Mesenchymal stem cell (in vitro differentiated cells and primary cell): ENCODE measurements at regions not wholly inside any gene's neighbourhood (a gene's known extent, or its start where the extent isn't known, plus 50 kb on each side); places are given as distances from the start of the nearest gene placed in this dataset.

Experiments
- DNase-seq: peaks from one replicate; pipeline ENCODE4 v3.0.0-alpha.2; 2013
- H2AFZ ChIP-seq: one replicate; pipeline ENCODE4 v1.6.1; 2013; ENCODE audit warnings: low read depth, mild to moderate bottlenecking, control low read depth, inconsistent platforms, low read length, moderate library complexity
- H2AK5ac ChIP-seq: 2 replicates; pipeline ENCODE4 v1.6.1; 2013; ENCODE audit warnings: low read length, moderate library complexity, mild to moderate bottlenecking, inconsistent platforms; ENCODE audit not compliant: severe bottlenecking
- H2BK120ac ChIP-seq: one replicate; pipeline ENCODE4 v1.6.1; 2013; ENCODE audit warnings: low read depth, mild to moderate bottlenecking, inconsistent platforms, low read length, moderate library complexity
- H2BK12ac ChIP-seq, 2 experiments: one replicate each; pipeline ENCODE4 v1.6.1; 2013; ENCODE audit warnings: inconsistent platforms in 2 of 2, low read length in 2 of 2, mild to moderate bottlenecking in 2 of 2, moderate library complexity in 2 of 2, control low read depth in 1 of 2
- H2BK15ac ChIP-seq: one replicate; pipeline ENCODE4 v1.6.1; 2013; ENCODE audit warnings: mild to moderate bottlenecking, low read depth, inconsistent platforms; ENCODE audit not compliant: poor library complexity, severe bottlenecking
- H2BK5ac ChIP-seq: 2 replicates; pipeline ENCODE4 v1.6.1; 2013; ENCODE audit warnings: low read depth, mild to moderate bottlenecking, low read length, control low read depth, inconsistent platforms; ENCODE audit not compliant: poor library complexity, severe bottlenecking
- H3K14ac ChIP-seq, 2 experiments: one replicate each; pipeline ENCODE4 v1.6.1; 2013; ENCODE audit warnings: inconsistent platforms in 2 of 2, low read length in 2 of 2, control low read depth in 1 of 2, mild to moderate bottlenecking in 1 of 2, moderate library complexity in 1 of 2
- H3K18ac ChIP-seq, 2 experiments: one replicate each; pipeline ENCODE4 v1.6.1; 2013; ENCODE audit warnings: inconsistent platforms in 2 of 2, low read length in 2 of 2, control low read depth in 1 of 2, low read depth in 1 of 2, mild to moderate bottlenecking in 1 of 2
- H3K23ac ChIP-seq, 2 experiments: one replicate each; pipeline ENCODE4 v1.6.1; 2013; ENCODE audit warnings: inconsistent platforms in 2 of 2, low read length in 2 of 2, mild to moderate bottlenecking in 2 of 2, moderate library complexity in 2 of 2, control low read depth in 1 of 2
- H3K27ac ChIP-seq: 2 replicates; pipeline ENCODE4 v1.5.1; 2013; ENCODE audit warnings: mild to moderate bottlenecking, moderate library complexity, low read length, control low read depth, inconsistent platforms; ENCODE audit not compliant: poor library complexity, severe bottlenecking
- H3K27me3 ChIP-seq, 2 experiments: 2 replicates each; pipeline versions ENCODE4 v1.6.1 to v1.7.0; 2013; ENCODE audit warnings: low read length in 2 of 2, mild to moderate bottlenecking in 2 of 2, moderate library complexity in 2 of 2, control low read depth in 1 of 2, inconsistent platforms in 1 of 2; ENCODE audit not compliant: control insufficient read depth in 1 of 2, insufficient read depth in 1 of 2
- H3K36me3 ChIP-seq, 2 experiments: 2 replicates each; pipeline versions ENCODE4 v1.6.1 to v1.7.0; 2013; ENCODE audit warnings: low read length in 2 of 2, control low read depth in 1 of 2, inconsistent platforms in 1 of 2, low read depth in 1 of 2, mild to moderate bottlenecking in 1 of 2; ENCODE audit not compliant: insufficient read depth in 2 of 2, control insufficient read depth in 1 of 2
- H3K4ac ChIP-seq, 2 experiments: one replicate each; pipeline ENCODE4 v1.6.1; 2013; ENCODE audit warnings: inconsistent platforms in 2 of 2, low read length in 2 of 2, mild to moderate bottlenecking in 2 of 2, moderate library complexity in 2 of 2, control low read depth in 1 of 2, low read depth in 1 of 2
- H3K4me1 ChIP-seq: 2 replicates; pipeline ENCODE4 v1.6.1; 2013; ENCODE audit warnings: low read depth, low read length, control low read depth; ENCODE audit not compliant: control insufficient read depth, insufficient read depth
- H3K4me2 ChIP-seq: 2 replicates; pipeline ENCODE4 v1.6.1; 2013; ENCODE audit warnings: low read length, mild to moderate bottlenecking, inconsistent platforms; ENCODE audit not compliant: poor library complexity, severe bottlenecking
- H3K4me3 ChIP-seq, 2 experiments: 2 replicates each; pipeline versions ENCODE4 v1.5.1 to v1.7.0; 2013; ENCODE audit warnings: low read length in 2 of 2, mild to moderate bottlenecking in 2 of 2, control low read depth in 1 of 2, low read depth in 1 of 2; ENCODE audit not compliant: insufficient read depth in 1 of 2
- H3K79me1 ChIP-seq: replicated peaks from 2 replicates; pipeline ENCODE4 v1.6.1; 2013; ENCODE audit warnings: mild to moderate bottlenecking, control low read depth, low read length, inconsistent platforms; ENCODE audit not compliant: poor library complexity, severe bottlenecking
- H3K9ac ChIP-seq: 2 replicates; pipeline ENCODE4 v1.7.0; 2013; ENCODE audit warnings: mild to moderate bottlenecking, low read length, moderate library complexity
- H3K9me3 ChIP-seq: 2 replicates; pipeline ENCODE4 v1.7.0; 2013; ENCODE audit warnings: mild to moderate bottlenecking, low read length; ENCODE audit not compliant: control insufficient read depth
- H4K8ac ChIP-seq: one replicate; pipeline ENCODE4 v1.6.1; 2013; ENCODE audit warnings: inconsistent platforms, mild to moderate bottlenecking, low read length, moderate library complexity
- H4K91ac ChIP-seq: one replicate; pipeline ENCODE4 v1.6.1; 2013; ENCODE audit warnings: mild to moderate bottlenecking, low read length, inconsistent platforms
- WGBS: methylation state at CpG from one replicate; pipeline ENCODE4 v1.1.7; 2013; ENCODE audit warnings: mixed read lengths; 5-methylcytosine and 5-hydroxymethylcytosine counted together

- no peak overlapping the region for H3K4ac ChIP-seq
- H3K27me3 ChIP-seq = no peaks in the 10 kb centered on the region
- H2BK15ac ChIP-seq = no peak overlapping the region
- H2BK5ac ChIP-seq = no peak overlapping the region
- WGBS = no CpG with 5 or more reads among the region's 2 CpGs
- H3K4me2 ChIP-seq = no peak overlapping the region
- H4K91ac ChIP-seq = no peak overlapping the region
- no peak overlapping the region for H2BK12ac ChIP-seq
- no peak overlapping the region for H2BK120ac ChIP-seq
- DNase-seq = no peak
- no peaks in the 10 kb centered on the region for H3K79me1 ChIP-seq
- no peak overlapping the region for H3K14ac ChIP-seq
- H3K4me3 ChIP-seq = no peak overlapping the region
- no peak overlapping the region for H2AFZ ChIP-seq
- no peak overlapping the region for H2AK5ac ChIP-seq
- no peaks in the 10 kb centered on the region for H3K36me3 ChIP-seq
- no peak overlapping the region for H3K9ac ChIP-seq
- no peak overlapping the region for H3K27ac ChIP-seq
- no peaks in the 10 kb centered on the region for H3K9me3 ChIP-seq
- H3K4me1 ChIP-seq = no peaks in the 10 kb centered on the region
- no peak overlapping the region for H3K23ac ChIP-seq
- no peak overlapping the region for H4K8ac ChIP-seq
- no peak overlapping the region for H3K18ac ChIP-seq
Observed at GRCh38 chr21:16847211-16847610, 665.6 kb upstream of the CXADR start.

DNA sequence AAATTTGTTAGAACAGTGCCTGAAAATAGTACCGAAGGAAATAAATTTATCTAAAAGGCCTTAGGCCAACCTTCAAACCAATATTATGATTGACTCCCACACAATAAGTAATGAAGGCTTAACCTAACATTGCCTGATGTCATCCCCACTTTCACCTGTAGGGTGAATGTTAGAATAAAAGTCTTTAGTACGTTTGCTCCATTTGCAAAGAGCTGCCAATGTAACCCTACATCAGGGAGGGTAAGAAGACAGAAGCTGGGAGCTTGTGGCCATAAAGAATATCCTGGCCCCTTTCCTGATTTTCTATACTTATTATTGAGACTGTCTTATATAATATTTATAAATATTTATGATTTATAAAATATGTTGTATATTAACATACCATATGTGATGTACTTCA is 661.8 kb upstream of the CXADR start:
- no peak overlapping the region for H3K23ac ChIP-seq
- H3K9me3 ChIP-seq = peaks cover 11% of the 10 kb centered on the region
- H3K4ac ChIP-seq = no peak overlapping the region
- no peak overlapping the region for H3K4me3 ChIP-seq
- no peaks in the 10 kb centered on the region for H3K36me3 ChIP-seq
- no peak overlapping the region for H3K4me2 ChIP-seq
- DNase-seq = no peak
- H3K27ac ChIP-seq = no peak overlapping the region
- H4K91ac ChIP-seq = no peak overlapping the region
- H3K9ac ChIP-seq = no peak overlapping the region
- H2BK5ac ChIP-seq = no peak overlapping the region
- H3K18ac ChIP-seq = no peak overlapping the region
- no peak overlapping the region for H4K8ac ChIP-seq
- no peaks in the 10 kb centered on the region for H3K4me1 ChIP-seq
- no peak overlapping the region for H2BK12ac ChIP-seq
- no peak overlapping the region for H2AFZ ChIP-seq
- H2AK5ac ChIP-seq = no peak overlapping the region
- 67% methylated on average over 1 of the region's 2 CpGs for WGBS
- H2BK120ac ChIP-seq = no peak overlapping the region
- no peak overlapping the region for H2BK15ac ChIP-seq
- no peaks in the 10 kb centered on the region for H3K79me1 ChIP-seq
- no peaks in the 10 kb centered on the region for H3K27me3 ChIP-seq
- H3K14ac ChIP-seq = no peak overlapping the region

DNA sequence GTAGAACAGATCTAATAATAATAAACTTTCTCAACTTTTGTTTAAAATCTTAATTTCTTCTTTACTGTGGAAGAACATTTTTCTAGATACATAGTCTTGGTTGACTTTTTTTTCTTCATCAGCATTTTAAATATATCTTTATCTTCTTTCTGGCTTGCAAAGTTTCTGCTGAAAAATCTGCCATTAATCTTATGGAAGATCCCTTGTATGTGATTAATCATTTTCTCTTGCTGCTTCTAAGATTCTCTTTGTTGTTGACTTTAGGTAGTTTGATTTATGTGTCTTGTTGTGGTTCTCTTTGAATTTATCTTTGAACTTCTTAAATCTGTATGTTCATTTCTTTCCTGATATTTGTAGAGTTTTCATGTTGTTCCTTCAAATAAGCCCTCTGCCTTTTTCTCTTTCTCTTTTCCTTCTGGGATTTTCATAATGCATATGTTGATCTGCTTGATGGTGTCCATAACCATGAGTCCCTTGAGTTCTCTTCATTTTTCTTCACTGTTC is 657.6 kb upstream of the CXADR start:
- Histone ChIP-seq H3K4me2 (no peak overlapping the region), H3K23ac (no peak overlapping the region), H3K36me3 (no peaks in the 10 kb centered on the region), H3K18ac (no peak overlapping the region), H2AFZ (no peak overlapping the region), H4K8ac (no peak overlapping the region), H3K9me3 (peaks cover 19% of the 10 kb centered on the region), H3K9ac (no peak overlapping the region), H3K4me1 (no peaks in the 10 kb centered on the region), H2BK5ac (no peak overlapping the region), H3K79me1 (no peaks in the 10 kb centered on the region), H3K27ac (no peak overlapping the region), H4K91ac (no peak overlapping the region), H3K14ac (no peak overlapping the region), H3K4me3 (no peak overlapping the region), H3K4ac (no peak overlapping the region), H2AK5ac (no peak overlapping the region), H2BK15ac (no peak overlapping the region), H3K27me3 (no peaks in the 10 kb centered on the region), H2BK12ac (no peak overlapping the region), H2BK120ac (no peak overlapping the region)
- no peak for DNase-seq

- peak; percentile 6 for DNase-seq
- no peak overlapping the region for H2AFZ ChIP-seq
- H2BK5ac ChIP-seq = no peak overlapping the region
- H4K91ac ChIP-seq = no peak overlapping the region
- H3K4ac ChIP-seq = no peak overlapping the region
- no peaks in the 10 kb centered on the region for H3K36me3 ChIP-seq
- H2AK5ac ChIP-seq = no peak overlapping the region
- H3K27ac ChIP-seq = no peak overlapping the region
- no peak overlapping the region for H3K4me3 ChIP-seq
- H3K9me3 ChIP-seq = no peaks in the 10 kb centered on the region
- no peak overlapping the region for H3K9ac ChIP-seq
- H2BK12ac ChIP-seq = no peak overlapping the region
- H2BK120ac ChIP-seq = no peak overlapping the region
- no peak overlapping the region for H2BK15ac ChIP-seq
- no peaks in the 10 kb centered on the region for H3K4me1 ChIP-seq
- no peak overlapping the region for H3K14ac ChIP-seq
- no peak overlapping the region for H3K4me2 ChIP-seq
- no peak overlapping the region for H4K8ac ChIP-seq
- WGBS = no CpG with 5 or more reads among the region's 1 CpG
- H3K23ac ChIP-seq = no peak overlapping the region
- no peak overlapping the region for H3K18ac ChIP-seq
- H3K79me1 ChIP-seq = no peaks in the 10 kb centered on the region
- no peaks in the 10 kb centered on the region for H3K27me3 ChIP-seq
Observed at GRCh38 chr21:16863362-16863905, 649.4 kb upstream of the CXADR start.
